ENCODE measurements at regions not wholly inside any gene's neighbourhood (a gene's known extent, or its start where the extent isn't known, plus 50 kb on each side); places are given as distances from the start of the nearest gene placed in this dataset.

DNA sequence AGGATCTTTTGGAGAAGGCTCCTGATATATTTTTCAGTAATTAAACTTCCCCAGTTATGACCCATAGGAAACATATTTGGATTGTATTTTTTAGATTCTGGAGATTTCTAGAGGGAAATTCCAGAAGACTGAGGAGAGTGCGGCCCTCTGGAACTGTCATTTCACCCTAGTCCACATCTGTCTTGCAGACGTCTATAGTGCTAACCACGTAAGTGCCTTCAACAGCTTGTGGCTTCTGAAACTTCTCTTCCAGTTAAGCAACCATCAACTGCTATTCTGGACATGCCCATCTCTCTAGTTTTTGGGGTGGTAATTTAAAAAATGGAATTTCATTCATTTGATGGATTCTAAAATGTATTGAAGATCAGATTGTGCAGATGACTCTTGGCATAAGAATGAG is 1098.8 kb downstream of the TMEM121 start:
- TF ChIP-seq, protein P1, sequence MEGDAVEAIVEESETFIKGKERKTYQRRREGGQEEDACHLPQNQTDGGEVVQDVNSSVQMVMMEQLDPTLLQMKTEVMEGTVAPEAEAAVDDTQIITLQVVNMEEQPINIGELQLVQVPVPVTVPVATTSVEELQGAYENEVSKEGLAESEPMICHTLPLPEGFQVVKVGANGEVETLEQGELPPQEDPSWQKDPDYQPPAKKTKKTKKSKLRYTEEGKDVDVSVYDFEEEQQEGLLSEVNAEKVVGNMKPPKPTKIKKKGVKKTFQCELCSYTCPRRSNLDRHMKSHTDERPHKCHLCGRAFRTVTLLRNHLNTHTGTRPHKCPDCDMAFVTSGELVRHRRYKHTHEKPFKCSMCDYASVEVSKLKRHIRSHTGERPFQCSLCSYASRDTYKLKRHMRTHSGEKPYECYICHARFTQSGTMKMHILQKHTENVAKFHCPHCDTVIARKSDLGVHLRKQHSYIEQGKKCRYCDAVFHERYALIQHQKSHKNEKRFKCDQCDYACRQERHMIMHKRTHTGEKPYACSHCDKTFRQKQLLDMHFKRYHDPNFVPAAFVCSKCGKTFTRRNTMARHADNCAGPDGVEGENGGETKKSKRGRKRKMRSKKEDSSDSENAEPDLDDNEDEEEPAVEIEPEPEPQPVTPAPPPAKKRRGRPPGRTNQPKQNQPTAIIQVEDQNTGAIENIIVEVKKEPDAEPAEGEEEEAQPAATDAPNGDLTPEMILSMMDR (IDR thresholded peaks at IDR 0.05): no peak
- TF ChIP-seq POLR2AphosphoS5 (IDR thresholded peaks at IDR 0.05): no peak
